HL-60 (cell line): ENCODE measurements at regions not wholly inside any gene's neighbourhood (a gene's known extent, or its start where the extent isn't known, plus 50 kb on each side); places are given as distances from the start of the nearest gene placed in this dataset.

ENCODE experiments used
- CTCF ChIP-seq: IDR thresholded peaks from one replicate; pipeline ENCODE4 v1.5.1; 2011; ENCODE audit warnings: low read length, control low read depth, inconsistent platforms; ENCODE audit not compliant: insufficient read depth
- POLR2AphosphoS5 ChIP-seq: IDR thresholded peaks from 2 replicates; pipeline ENCODE4 v1.6.1; 2012; ENCODE audit warnings: low read depth
- REST ChIP-seq: IDR thresholded peaks from 2 replicates; pipeline ENCODE4 v1.6.1; 2012; ENCODE audit warnings: low read depth; ENCODE audit not compliant: insufficient replicate concordance

GRCh38 chr12:77489331-77489970 lies 341.2 kb upstream of the NAV3 start:
- TF ChIP-seq CTCF (no peak), POLR2AphosphoS5 (no peak), REST (no peak)
